ENCODE measurements at regions not wholly inside any gene's neighbourhood (a gene's known extent, or its start where the extent isn't known, plus 50 kb on each side); places are given as distances from the start of the nearest gene placed in this dataset.

DNA sequence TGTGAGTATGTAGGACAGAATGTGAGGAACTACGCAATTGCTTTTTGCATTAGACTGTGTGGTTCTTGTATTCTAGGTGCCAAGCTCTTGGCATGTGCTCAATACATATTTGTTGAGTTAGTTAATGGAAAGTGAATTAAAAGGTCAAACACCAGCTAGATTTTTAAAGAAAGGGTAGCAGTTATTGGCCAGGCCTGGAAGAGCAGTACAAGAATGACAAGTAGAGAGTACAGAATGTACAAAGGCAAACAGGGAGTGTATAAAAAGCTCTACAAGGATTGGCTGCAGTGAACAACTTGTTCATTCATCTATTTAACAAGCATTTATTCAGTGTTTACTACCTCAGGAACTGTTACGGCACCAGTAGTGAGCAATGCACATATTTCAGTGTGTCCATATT lies 854.0 kb upstream of the SEL1L start:
- no peaks in the 10 kb centered on the region for H3K27me3 ChIP-seq (ENCODE audit: control insufficient read depth in 1 of 2, insufficient read depth in 1 of 2, low read length in 2 of 2)
- no peak overlapping the region for H3K9ac ChIP-seq (ENCODE audit: low read length)
- no peaks in the 10 kb centered on the region for H3K4me1 ChIP-seq (ENCODE audit: control insufficient read depth, insufficient read depth, low read depth, low read length)
- no peak overlapping the region for H2BK12ac ChIP-seq (ENCODE audit: low read length in 2 of 2)
- no peak overlapping the region for H3K27ac ChIP-seq (ENCODE audit: low read length, poor library complexity, severe bottlenecking)
- H3K14ac ChIP-seq (ENCODE audit: low read length in 2 of 2) = no peak overlapping the region
- no peak overlapping the region for H3K4me3 ChIP-seq (ENCODE audit: insufficient read depth in 1 of 2, low read depth in 1 of 2, low read length in 2 of 2)
- 94% methylated on average over 2 of the region's 2 CpGs for WGBS
- no peak overlapping the region for H2AK5ac ChIP-seq (ENCODE audit: low read length, severe bottlenecking)
- H3K18ac ChIP-seq (ENCODE audit: low read depth in 1 of 2, low read length in 2 of 2) = no peak overlapping the region
- H2AFZ ChIP-seq (ENCODE audit: low read depth, low read length) = no peak overlapping the region
- no peak overlapping the region for H2BK15ac ChIP-seq (ENCODE audit: low read depth, poor library complexity, severe bottlenecking)
- H4K91ac ChIP-seq (ENCODE audit: low read length) = no peak overlapping the region
- H3K79me1 ChIP-seq (replicated peaks; ENCODE audit: low read length, poor library complexity, severe bottlenecking) = no peaks in the 10 kb centered on the region
- H3K9me3 ChIP-seq (ENCODE audit: control insufficient read depth, low read length) = no peaks in the 10 kb centered on the region
- no peak for DNase-seq
- no peak overlapping the region for H3K4me2 ChIP-seq (ENCODE audit: low read length, poor library complexity, severe bottlenecking)
- no peak overlapping the region for H3K23ac ChIP-seq (ENCODE audit: low read length in 2 of 2)
- H3K4ac ChIP-seq (ENCODE audit: low read depth in 1 of 2, low read length in 2 of 2) = no peak overlapping the region
- no peak overlapping the region for H4K8ac ChIP-seq (ENCODE audit: low read length)
- no peak overlapping the region for H2BK120ac ChIP-seq (ENCODE audit: low read depth, low read length)
- H3K36me3 ChIP-seq (ENCODE audit: control insufficient read depth in 1 of 2, insufficient read depth in 2 of 2, low read depth in 1 of 2, low read length in 2 of 2) = no peaks in the 10 kb centered on the region
- H2BK5ac ChIP-seq (ENCODE audit: low read depth, low read length, poor library complexity, severe bottlenecking) = no peak overlapping the region

- no peak overlapping the region for H2BK120ac ChIP-seq (ENCODE audit: low read depth, low read length)
- H3K4me1 ChIP-seq (ENCODE audit: control insufficient read depth, insufficient read depth, low read depth, low read length) = no peaks in the 10 kb centered on the region
- DNase-seq = no peak
- H4K8ac ChIP-seq (ENCODE audit: low read length) = no peak overlapping the region
- H2BK12ac ChIP-seq (ENCODE audit: low read length in 2 of 2) = no peak overlapping the region
- no peak overlapping the region for H2AK5ac ChIP-seq (ENCODE audit: low read length, severe bottlenecking)
- H3K79me1 ChIP-seq (replicated peaks; ENCODE audit: low read length, poor library complexity, severe bottlenecking) = no peaks in the 10 kb centered on the region
- no peak overlapping the region for H3K18ac ChIP-seq (ENCODE audit: low read depth in 1 of 2, low read length in 2 of 2)
- WGBS = 84% methylated on average over 4 of the region's 4 CpGs
- no peak overlapping the region for H3K9ac ChIP-seq (ENCODE audit: low read length)
- no peaks in the 10 kb centered on the region for H3K9me3 ChIP-seq (ENCODE audit: control insufficient read depth, low read length)
- H4K91ac ChIP-seq (ENCODE audit: low read length) = no peak overlapping the region
- H3K4me2 ChIP-seq (ENCODE audit: low read length, poor library complexity, severe bottlenecking) = no peak overlapping the region
- H3K23ac ChIP-seq (ENCODE audit: low read length in 2 of 2) = no peak overlapping the region
- H2BK15ac ChIP-seq (ENCODE audit: low read depth, poor library complexity, severe bottlenecking) = no peak overlapping the region
- H3K27ac ChIP-seq (ENCODE audit: low read length, poor library complexity, severe bottlenecking) = no peak overlapping the region
- H2AFZ ChIP-seq (ENCODE audit: low read depth, low read length) = no peak overlapping the region
- no peaks in the 10 kb centered on the region for H3K36me3 ChIP-seq (ENCODE audit: control insufficient read depth in 1 of 2, insufficient read depth in 2 of 2, low read depth in 1 of 2, low read length in 2 of 2)
- H2BK5ac ChIP-seq (ENCODE audit: low read depth, low read length, poor library complexity, severe bottlenecking) = no peak overlapping the region
- H3K27me3 ChIP-seq (ENCODE audit: control insufficient read depth in 1 of 2, insufficient read depth in 1 of 2, low read length in 2 of 2) = no peaks in the 10 kb centered on the region
- no peak overlapping the region for H3K4ac ChIP-seq (ENCODE audit: low read depth in 1 of 2, low read length in 2 of 2)
- H3K4me3 ChIP-seq (ENCODE audit: insufficient read depth in 1 of 2, low read depth in 1 of 2, low read length in 2 of 2) = no peak overlapping the region
- H3K14ac ChIP-seq (ENCODE audit: low read length in 2 of 2) = no peak overlapping the region
Observed at GRCh38 chr14:82388488-82388887, 854.8 kb upstream of the SEL1L start.

GRCh38 chr14:82390586-82390985 lies 856.9 kb upstream of the SEL1L start:
- no peak overlapping the region for H3K18ac ChIP-seq (ENCODE audit: low read depth in 1 of 2, low read length in 2 of 2)
- H2AFZ ChIP-seq (ENCODE audit: low read depth, low read length) = no peak overlapping the region
- no peak overlapping the region for H3K9ac ChIP-seq (ENCODE audit: low read length)
- H2AK5ac ChIP-seq (ENCODE audit: low read length, severe bottlenecking) = no peak overlapping the region
- H3K27me3 ChIP-seq (ENCODE audit: control insufficient read depth in 1 of 2, insufficient read depth in 1 of 2, low read length in 2 of 2) = no peaks in the 10 kb centered on the region
- H3K23ac ChIP-seq (ENCODE audit: low read length in 2 of 2) = no peak overlapping the region
- H3K27ac ChIP-seq (ENCODE audit: low read length, poor library complexity, severe bottlenecking) = no peak overlapping the region
- H3K79me1 ChIP-seq (replicated peaks; ENCODE audit: low read length, poor library complexity, severe bottlenecking) = no peaks in the 10 kb centered on the region
- H4K91ac ChIP-seq (ENCODE audit: low read length) = no peak overlapping the region
- H2BK12ac ChIP-seq (ENCODE audit: low read length in 2 of 2) = no peak overlapping the region
- WGBS = no CpG with 5 or more reads among the region's 1 CpG
- H4K8ac ChIP-seq (ENCODE audit: low read length) = no peak overlapping the region
- no peaks in the 10 kb centered on the region for H3K36me3 ChIP-seq (ENCODE audit: control insufficient read depth in 1 of 2, insufficient read depth in 2 of 2, low read depth in 1 of 2, low read length in 2 of 2)
- no peaks in the 10 kb centered on the region for H3K4me1 ChIP-seq (ENCODE audit: control insufficient read depth, insufficient read depth, low read depth, low read length)
- H3K4me2 ChIP-seq (ENCODE audit: low read length, poor library complexity, severe bottlenecking) = no peak overlapping the region
- H2BK15ac ChIP-seq (ENCODE audit: low read depth, poor library complexity, severe bottlenecking) = no peak overlapping the region
- H2BK120ac ChIP-seq (ENCODE audit: low read depth, low read length) = no peak overlapping the region
- H3K14ac ChIP-seq (ENCODE audit: low read length in 2 of 2) = no peak overlapping the region
- no peak overlapping the region for H2BK5ac ChIP-seq (ENCODE audit: low read depth, low read length, poor library complexity, severe bottlenecking)
- no peak for DNase-seq
- H3K4me3 ChIP-seq (ENCODE audit: insufficient read depth in 1 of 2, low read depth in 1 of 2, low read length in 2 of 2) = no peak overlapping the region
- no peak overlapping the region for H3K4ac ChIP-seq (ENCODE audit: low read depth in 1 of 2, low read length in 2 of 2)
- no peaks in the 10 kb centered on the region for H3K9me3 ChIP-seq (ENCODE audit: control insufficient read depth, low read length)

DNA sequence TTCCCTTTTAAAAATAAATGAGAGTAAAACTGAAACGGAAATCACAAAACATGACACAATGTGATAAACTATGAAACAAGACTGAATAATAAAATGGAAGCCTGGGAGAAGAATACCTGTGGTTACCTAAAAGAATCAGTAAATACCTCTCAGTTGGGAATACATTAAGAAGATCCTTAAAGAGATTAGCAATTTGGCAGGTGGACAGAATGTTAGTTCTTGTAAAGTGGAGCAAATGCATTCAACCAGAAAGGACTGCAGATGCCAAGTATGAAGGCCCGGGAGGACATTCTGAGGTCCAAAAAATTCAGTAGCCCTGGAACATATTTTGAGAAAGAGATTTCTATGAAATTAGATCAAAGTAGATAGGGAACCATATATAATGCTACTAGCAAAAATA lies 861.3 kb upstream of the SEL1L start:
- no peak overlapping the region for H2BK12ac ChIP-seq (ENCODE audit: low read length in 2 of 2)
- H3K14ac ChIP-seq (ENCODE audit: low read length in 2 of 2) = no peak overlapping the region
- H2BK15ac ChIP-seq (ENCODE audit: low read depth, poor library complexity, severe bottlenecking) = no peak overlapping the region
- H3K36me3 ChIP-seq (ENCODE audit: control insufficient read depth in 1 of 2, insufficient read depth in 2 of 2, low read depth in 1 of 2, low read length in 2 of 2) = no peaks in the 10 kb centered on the region
- no peak overlapping the region for H4K8ac ChIP-seq (ENCODE audit: low read length)
- no peak overlapping the region for H2BK5ac ChIP-seq (ENCODE audit: low read depth, low read length, poor library complexity, severe bottlenecking)
- no peak overlapping the region for H3K23ac ChIP-seq (ENCODE audit: low read length in 2 of 2)
- H3K4ac ChIP-seq (ENCODE audit: low read depth in 1 of 2, low read length in 2 of 2) = no peak overlapping the region
- no peak overlapping the region for H2AFZ ChIP-seq (ENCODE audit: low read depth, low read length)
- H2AK5ac ChIP-seq (ENCODE audit: low read length, severe bottlenecking) = no peak overlapping the region
- 100% methylated on average over 1 of the region's 2 CpGs for WGBS
- H3K27ac ChIP-seq (ENCODE audit: low read length, poor library complexity, severe bottlenecking) = no peak overlapping the region
- H3K18ac ChIP-seq (ENCODE audit: low read depth in 1 of 2, low read length in 2 of 2) = no peak overlapping the region
- no peaks in the 10 kb centered on the region for H3K9me3 ChIP-seq (ENCODE audit: control insufficient read depth, low read length)
- H2BK120ac ChIP-seq (ENCODE audit: low read depth, low read length) = no peak overlapping the region
- H3K4me3 ChIP-seq (ENCODE audit: insufficient read depth in 1 of 2, low read depth in 1 of 2, low read length in 2 of 2) = no peak overlapping the region
- H3K9ac ChIP-seq (ENCODE audit: low read length) = no peak overlapping the region
- H4K91ac ChIP-seq (ENCODE audit: low read length) = no peak overlapping the region
- H3K79me1 ChIP-seq (replicated peaks; ENCODE audit: low read length, poor library complexity, severe bottlenecking) = no peaks in the 10 kb centered on the region
- no peaks in the 10 kb centered on the region for H3K27me3 ChIP-seq (ENCODE audit: control insufficient read depth in 1 of 2, insufficient read depth in 1 of 2, low read length in 2 of 2)
- H3K4me1 ChIP-seq (ENCODE audit: control insufficient read depth, insufficient read depth, low read depth, low read length) = no peaks in the 10 kb centered on the region
- DNase-seq = no peak
- H3K4me2 ChIP-seq (ENCODE audit: low read length, poor library complexity, severe bottlenecking) = no peak overlapping the region
